ENCODE measurements at regions not wholly inside any gene's neighbourhood (a gene's known extent, or its start where the extent isn't known, plus 50 kb on each side); places are given as distances from the start of the nearest gene placed in this dataset.

GRCh38 chr17:54838651-54839421 is 61.8 kb upstream of the TOM1L1 start:
- H3K4me3 ChIP-seq (ENCODE audit: low read length), result no peak overlapping the region
- H3K27ac ChIP-seq (ENCODE audit: low read length), result no peak overlapping the region
- no peaks in the 10 kb centered on the region for H3K9me3 ChIP-seq (ENCODE audit: control insufficient read depth, low read length)
- no peaks in the 10 kb centered on the region for H3K27me3 ChIP-seq (ENCODE audit: control insufficient read depth, insufficient read depth)
- whole genome bisulfite sequencing, result 63% methylated on average over 3 of the region's 3 CpGs
- no peak for ATAC-seq
- no peaks in the 10 kb centered on the region for H3K4me1 ChIP-seq (ENCODE audit: control insufficient read depth, insufficient read depth, low read length)
- intact Hi-C loops (cut with DNase I), result no loop called here
- DNase-seq, result no peak

GRCh38 chr17:54839447-54839846 is 61.2 kb upstream of the TOM1L1 start:
- Histone ChIP-seq H3K27ac (ENCODE audit: low read length) (no peak overlapping the region), H3K4me1 (ENCODE audit: control insufficient read depth, insufficient read depth, low read length) (no peaks in the 10 kb centered on the region), H3K4me3 (ENCODE audit: low read length) (no peak overlapping the region), H3K27me3 (ENCODE audit: control insufficient read depth, insufficient read depth) (no peaks in the 10 kb centered on the region), H3K9me3 (ENCODE audit: control insufficient read depth, low read length) (no peaks in the 10 kb centered on the region)
- 87% methylated on average over 1 of the region's 1 CpG for WGBS
- intact Hi-C loops (cut with DNase I), result no loop called here
- no peak for DNase-seq
- no peak for ATAC-seq

- intact Hi-C loops (cut with DNase I), result no loop called here
- 70% methylated on average over 4 of the region's 4 CpGs for WGBS
These were observed 59.6 kb upstream of the TOM1L1 start for GRCh38 chr17:54840885-54841591.

GRCh38 chr17:54841656-54842055 is 59.0 kb upstream of the TOM1L1 start:
- no peak overlapping the region for H3K4me3 ChIP-seq (ENCODE audit: low read length)
- no peaks in the 10 kb centered on the region for H3K9me3 ChIP-seq (ENCODE audit: control insufficient read depth, low read length)
- no peak overlapping the region for H3K27ac ChIP-seq (ENCODE audit: low read length)
- no peaks in the 10 kb centered on the region for H3K27me3 ChIP-seq (ENCODE audit: control insufficient read depth, insufficient read depth)
- ATAC-seq, result no peak
- intact Hi-C loops (cut with DNase I), result no loop called here
- no peaks in the 10 kb centered on the region for H3K4me1 ChIP-seq (ENCODE audit: control insufficient read depth, insufficient read depth, low read length)
- DNase-seq, result no peak
- 70% methylated on average over 2 of the region's 2 CpGs for WGBS

More at GRCh38 chr17:54840885-54841591, 59.6 kb upstream of the TOM1L1 start:
- Histone ChIP-seq H3K27ac (ENCODE audit: low read length) (no peak overlapping the region), H3K27me3 (ENCODE audit: control insufficient read depth, insufficient read depth) (no peaks in the 10 kb centered on the region), H3K4me3 (ENCODE audit: low read length) (no peak overlapping the region), H3K9me3 (ENCODE audit: control insufficient read depth, low read length) (no peaks in the 10 kb centered on the region), H3K4me1 (ENCODE audit: control insufficient read depth, insufficient read depth, low read length) (no peaks in the 10 kb centered on the region)
- ATAC-seq, result no peak
- DNase-seq, result no peak

GRCh38 chr17:54844233-54844632 is 56.4 kb upstream of the TOM1L1 start:
- Histone ChIP-seq H3K27ac (ENCODE audit: low read length) (no peak overlapping the region), H3K9me3 (ENCODE audit: control insufficient read depth, low read length) (no peaks in the 10 kb centered on the region), H3K27me3 (ENCODE audit: control insufficient read depth, insufficient read depth) (no peaks in the 10 kb centered on the region), H3K4me1 (ENCODE audit: control insufficient read depth, insufficient read depth, low read length) (no peaks in the 10 kb centered on the region), H3K4me3 (ENCODE audit: low read length) (no peak overlapping the region)
- DNase-seq (no peak), ATAC-seq (no peak)
- WGBS, result 81% methylated on average over 5 of the region's 5 CpGs
- intact Hi-C loops (cut with DNase I), result no loop called here

GRCh38 chr17:54848368-54848987 is 52.2 kb upstream of the TOM1L1 start:
- H3K4me1 ChIP-seq (ENCODE audit: control insufficient read depth, insufficient read depth, low read length), result no peaks in the 10 kb centered on the region
- DNase-seq (no peak), ATAC-seq (no peak)
- 76% methylated on average over 2 of the region's 2 CpGs for WGBS
- intact Hi-C loops (cut with DNase I), result no loop called here
- no peaks in the 10 kb centered on the region for H3K9me3 ChIP-seq (ENCODE audit: control insufficient read depth, low read length)
- H3K27me3 ChIP-seq (ENCODE audit: control insufficient read depth, insufficient read depth), result no peaks in the 10 kb centered on the region
- H3K4me3 ChIP-seq (ENCODE audit: low read length), result no peak overlapping the region
- H3K27ac ChIP-seq (ENCODE audit: low read length), result no peak overlapping the region

- no peaks in the 10 kb centered on the region for H3K9me3 ChIP-seq (ENCODE audit: control insufficient read depth, low read length)
- 83% methylated on average over 6 of the region's 6 CpGs for WGBS
- ATAC-seq, result no peak
These were observed 51.0 kb upstream of the TOM1L1 start for GRCh38 chr17:54849660-54850059.

More at GRCh38 chr17:54849660-54850059, 51.0 kb upstream of the TOM1L1 start:
- intact Hi-C loops (cut with DNase I), result no loop called here
- H3K27ac ChIP-seq (ENCODE audit: low read length), result no peak overlapping the region
- H3K27me3 ChIP-seq (ENCODE audit: control insufficient read depth, insufficient read depth), result no peaks in the 10 kb centered on the region
- no peak overlapping the region for H3K4me3 ChIP-seq (ENCODE audit: low read length)
- no peak for DNase-seq
- H3K4me1 ChIP-seq (ENCODE audit: control insufficient read depth, insufficient read depth, low read length), result no peaks in the 10 kb centered on the region

Data from right cardiac atrium (tissue), 5 donors.